ENCODE measurements at regions not wholly inside any gene's neighbourhood (a gene's known extent, or its start where the extent isn't known, plus 50 kb on each side); places are given as distances from the start of the nearest gene placed in this dataset.
A peak's percentile ranks its signal among the peaks of the same experiment; 100 is the strongest.

DNA sequence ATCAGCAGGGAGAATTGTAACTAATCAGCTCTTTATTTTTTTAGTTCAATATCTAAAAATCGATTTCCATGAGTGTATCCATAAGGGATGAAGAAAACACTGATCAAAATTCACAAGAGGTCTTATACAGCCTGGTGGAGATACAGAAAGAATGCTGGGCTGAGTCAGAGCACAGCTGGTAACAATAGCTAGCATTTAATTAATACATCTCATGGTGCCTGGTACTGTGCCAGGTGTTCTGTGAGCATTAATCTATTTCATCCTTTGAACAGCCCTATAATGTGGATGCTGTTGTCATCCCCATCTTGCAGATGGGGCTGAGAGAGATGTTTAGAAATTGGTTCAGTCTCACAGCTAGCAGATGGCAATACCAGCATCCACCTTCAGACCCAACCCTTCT, 250.9 kb upstream of the RPS6KA3 start:
- DNase-seq (ENCODE audit: low read depth, low spot score) = no peak
- ChIA-PET POLR2A (no interaction called here), CTCF (interaction anchor here (2.1 to 2.5 kb wide), 3 partner anchors 10 to 265 kb away, joined by 5 to 11 read pairs (median 10); no protein-coding TSS in a partner anchor)
- no peak overlapping the region for H3K4me3 ChIP-seq (ENCODE audit: low read depth, low read length)
- TF ChIP-seq CTCF (IDR thresholded peaks at IDR 0.05; ENCODE audit: insufficient read depth, low read length, missing control alignments) = no peak

- peak; percentile 51 for DNase-seq (ENCODE audit: low read depth, low spot score)
- no peak for TF ChIP-seq CTCF (IDR thresholded peaks at IDR 0.05; ENCODE audit: insufficient read depth, low read length, missing control alignments)
- ChIA-PET POLR2A (interaction anchor here (1.2 kb wide), 1 partner anchor 54 kb away, joined by 3 read pairs; no protein-coding TSS in a partner anchor), CTCF (interaction anchor here (1.4 to 2.5 kb wide), 4 partner anchors 11 to 263 kb away, joined by 3 to 11 read pairs (median 8); no protein-coding TSS in a partner anchor)
- H3K4me3 ChIP-seq (ENCODE audit: low read depth, low read length) = no peak overlapping the region
These were observed 249.2 kb upstream of the RPS6KA3 start for GRCh38 chrX:20515841-20516461.

DNA sequence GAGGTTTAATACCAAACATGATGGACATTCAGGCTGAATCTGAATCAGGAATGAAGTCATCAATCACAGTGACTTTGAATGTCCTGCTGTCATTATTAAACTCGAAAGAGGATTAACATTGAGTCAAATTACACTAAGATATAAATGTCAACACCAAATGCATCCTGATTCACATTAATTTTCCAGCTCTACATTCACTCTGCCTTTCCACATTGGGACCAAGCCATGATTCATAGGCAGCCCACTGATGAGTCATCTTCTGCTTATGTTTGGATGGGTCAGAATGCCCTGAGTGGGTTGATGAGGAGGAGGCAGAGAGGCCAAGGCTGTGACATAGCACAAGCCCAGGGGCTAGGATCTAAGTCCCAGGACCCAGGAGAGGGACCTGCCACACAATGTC, 247.6 kb upstream of the RPS6KA3 start:
- ChIA-PET CTCF (no interaction called here), POLR2A (no interaction called here)
- TF ChIP-seq CTCF (IDR thresholded peaks at IDR 0.05; ENCODE audit: insufficient read depth, low read length, missing control alignments) = no peak
- no peak overlapping the region for H3K4me3 ChIP-seq (ENCODE audit: low read depth, low read length)
- no peak for DNase-seq (ENCODE audit: low read depth, low spot score)

DNA sequence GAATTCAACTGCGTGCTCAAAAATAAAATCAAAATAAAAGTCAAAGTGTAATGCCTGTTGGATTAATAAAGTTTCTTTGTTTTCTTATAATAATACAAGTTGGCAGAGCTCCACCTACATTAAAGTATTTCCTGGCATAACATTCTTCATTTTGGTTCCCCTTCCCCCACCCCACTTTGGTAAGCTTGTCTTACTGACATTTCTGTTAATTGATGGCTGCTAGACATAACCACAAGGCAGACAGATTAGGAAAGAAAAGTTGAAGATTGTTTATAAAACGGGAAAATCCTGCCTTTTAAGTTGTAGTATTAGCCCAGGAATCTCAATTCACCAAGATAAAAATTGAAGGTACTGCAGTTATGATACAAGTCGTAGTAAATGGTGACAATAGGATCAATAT, 246.5 kb upstream of the RPS6KA3 start:
- H3K4me3 ChIP-seq (ENCODE audit: low read depth, low read length) = no peak overlapping the region
- DNase-seq (ENCODE audit: low read depth, low spot score) = no peak
- ChIA-PET CTCF (interaction anchor here (0.8 to 1.3 kb wide), 2 partner anchors 14 to 16 kb away, joined by 3 to 4 read pairs; no protein-coding TSS in a partner anchor), POLR2A (no interaction called here)
- no peak for TF ChIP-seq CTCF (IDR thresholded peaks at IDR 0.05; ENCODE audit: insufficient read depth, low read length, missing control alignments)

GRCh38 chrX:20511792-20512191, 245.1 kb upstream of the RPS6KA3 start:
- H3K4me3 ChIP-seq (ENCODE audit: low read depth, low read length) = no peak overlapping the region
- ChIA-PET POLR2A (no interaction called here), CTCF (no interaction called here)
- TF ChIP-seq CTCF (IDR thresholded peaks at IDR 0.05; ENCODE audit: insufficient read depth, low read length, missing control alignments) = no peak
- DNase-seq (ENCODE audit: low read depth, low spot score) = no peak

- no peak overlapping the region for H3K4me3 ChIP-seq (ENCODE audit: low read depth, low read length)
- ChIA-PET CTCF (no interaction called here), POLR2A (no interaction called here)
- DNase-seq (ENCODE audit: low read depth, low spot score) = no peak
- TF ChIP-seq CTCF (IDR thresholded peaks at IDR 0.05; ENCODE audit: insufficient read depth, low read length, missing control alignments) = no peak
These were observed 241.4 kb upstream of the RPS6KA3 start for GRCh38 chrX:20507901-20508620.
